ACC112 (cell line): ENCODE measurements at regions not wholly inside any gene's neighbourhood (a gene's known extent, or its start where the extent isn't known, plus 50 kb on each side); places are given as distances from the start of the nearest gene placed in this dataset.

Source experiments
- H2AFZ ChIP-seq: fragments of 200-600 bp; sonication (generic); one replicate; pipeline ENCODE4 v1.6.0; 2017; ENCODE audit warnings: antibody characterized with exemption, low read length; ENCODE audit not compliant: unreplicated experiment
- H3K27ac ChIP-seq: fragments of 200-600 bp; sonication (generic); 2 replicates; pipeline ENCODE4 v1.5.1; 2014; ENCODE audit warnings: low read depth, mild to moderate bottlenecking, antibody characterized with exemption, low read length, moderate library complexity
- H3K27me3 ChIP-seq: fragments of 200-600 bp; sonication (generic); 2 replicates; pipeline ENCODE4 v1.6.1; 2014; ENCODE audit warnings: mild to moderate bottlenecking, antibody characterized with exemption, low read length, moderate library complexity, mixed read lengths; ENCODE audit not compliant: insufficient read depth
- H3K36me3 ChIP-seq: fragments of 200-600 bp; sonication (generic); 2 replicates; pipeline ENCODE4 v1.6.1; 2016; ENCODE audit warnings: mild to moderate bottlenecking, antibody characterized with exemption, low read length, moderate library complexity, mixed read lengths; ENCODE audit not compliant: insufficient read depth
- H3K4me1 ChIP-seq: fragments of 200-600 bp; sonication (generic); one replicate; pipeline ENCODE4 v1.6.1; 2016; ENCODE audit warnings: low read length, mixed read lengths; ENCODE audit not compliant: insufficient read depth, unreplicated experiment, control insufficient read depth
- H3K4me3 ChIP-seq: fragments of 200-600 bp; sonication (generic); 2 replicates; pipeline ENCODE4 v1.5.1; 2014; ENCODE audit warnings: mild to moderate bottlenecking, low read depth, low read length
- H3K79me2 ChIP-seq: fragments of 200-600 bp; sonication (generic); one replicate; pipeline ENCODE4 v1.6.0; 2016; ENCODE audit warnings: low read length; ENCODE audit not compliant: control insufficient read depth, unreplicated experiment, insufficient read depth

DNA sequence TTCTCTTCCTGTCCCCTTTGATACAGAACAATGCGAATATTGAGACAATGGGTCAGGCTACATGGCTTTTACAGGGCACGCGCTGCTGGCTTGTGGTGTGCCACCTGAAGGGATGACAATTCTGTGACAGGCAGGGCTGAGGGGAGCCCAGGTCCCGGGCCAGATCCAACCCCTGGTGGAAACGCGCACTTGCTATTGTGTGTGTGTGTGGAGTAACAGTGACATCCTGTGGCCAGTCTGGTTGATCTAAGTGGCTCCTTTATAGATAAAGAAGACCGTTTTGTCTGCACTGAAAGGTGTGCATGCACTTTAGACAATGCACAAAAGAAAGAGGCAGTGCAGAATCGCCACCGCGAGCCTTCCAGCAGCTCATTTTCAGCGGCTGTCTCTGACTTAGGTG is 273.6 kb downstream of the HRH4 start:
- Histone ChIP-seq H3K27ac (no peak overlapping the region), H3K27me3 (peaks cover 44% of the 10 kb centered on the region), H3K4me3 (no peak overlapping the region), H2AFZ (no peak overlapping the region), H3K36me3 (no peaks in the 10 kb centered on the region), H3K79me2 (no peaks in the 10 kb centered on the region), H3K4me1 (no peaks in the 10 kb centered on the region)

DNA sequence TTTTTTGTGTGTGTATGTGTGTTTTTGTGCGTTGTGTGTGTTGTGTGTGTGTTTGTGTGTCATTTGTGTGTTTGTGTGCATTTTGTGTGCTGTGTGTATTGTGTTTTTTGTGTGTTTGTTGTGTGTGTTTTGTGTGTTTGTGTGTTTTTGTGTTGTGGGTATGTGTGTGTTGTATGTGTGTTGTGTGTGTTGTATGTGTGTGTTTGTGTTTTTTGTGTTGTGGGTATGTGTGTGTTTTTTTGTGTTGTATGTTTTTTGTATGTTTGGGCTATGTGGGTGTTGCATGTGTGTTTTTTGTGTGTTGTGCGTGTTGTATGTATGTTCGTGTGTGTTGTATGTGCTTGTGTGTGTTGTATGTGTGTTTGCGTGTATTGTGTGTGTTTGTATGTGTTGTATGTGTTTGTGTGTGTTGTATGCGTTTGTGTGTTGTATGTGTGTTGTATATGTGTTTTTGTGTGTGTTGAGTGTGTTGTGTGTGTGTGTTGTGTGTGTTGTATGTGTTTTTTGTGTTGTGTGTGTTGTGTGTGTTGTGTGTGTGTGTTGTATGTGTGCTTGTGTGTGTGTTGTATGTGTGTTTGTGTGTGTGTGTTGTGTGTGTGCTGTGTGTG is 275.3 kb downstream of the HRH4 start:
- Histone ChIP-seq H3K4me1 (no peaks in the 10 kb centered on the region), H3K27me3 (peaks cover 34% of the 10 kb centered on the region), H3K79me2 (no peaks in the 10 kb centered on the region), H2AFZ (no peak overlapping the region), H3K4me3 (no peak overlapping the region), H3K27ac (no peak overlapping the region), H3K36me3 (no peaks in the 10 kb centered on the region)

DNA sequence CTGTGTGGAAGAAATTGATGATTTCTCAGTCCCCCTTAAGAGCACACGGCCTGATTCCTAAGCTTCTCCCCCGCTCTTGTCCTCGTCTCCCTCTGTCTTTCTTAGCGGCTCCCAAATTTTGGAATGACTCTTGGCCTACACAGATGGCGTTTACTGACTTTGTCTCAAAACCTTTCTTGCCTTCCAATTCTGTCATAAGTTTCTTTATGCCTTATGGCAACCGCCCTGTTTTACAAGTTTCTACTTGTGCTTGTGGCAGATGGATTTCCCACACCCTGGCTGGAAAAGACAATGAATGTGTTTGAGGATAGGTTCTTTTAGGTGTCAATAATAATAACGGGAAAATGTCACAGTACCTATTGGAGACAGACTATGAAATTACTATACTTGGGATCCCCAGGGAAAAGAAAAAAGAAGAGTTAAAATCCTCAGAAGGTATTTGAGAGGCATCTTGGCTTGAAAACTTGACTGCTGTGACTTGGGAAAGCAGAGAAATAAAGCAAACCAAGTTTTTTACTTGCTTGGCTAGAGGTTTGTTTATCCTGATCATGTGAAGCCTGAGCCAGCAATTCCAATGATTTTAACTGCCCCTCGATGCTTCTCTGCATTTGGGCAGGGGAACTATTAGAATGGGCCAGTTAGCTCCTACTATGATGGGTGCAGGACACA is 276.4 kb downstream of the HRH4 start:
- Histone ChIP-seq H3K36me3 (no peaks in the 10 kb centered on the region), H3K79me2 (no peaks in the 10 kb centered on the region), H3K27me3 (peaks cover 23% of the 10 kb centered on the region), H2AFZ (no peak overlapping the region), H3K4me3 (no peak overlapping the region), H3K4me1 (peaks cover 8% of the 10 kb centered on the region), H3K27ac (no peak overlapping the region)

DNA sequence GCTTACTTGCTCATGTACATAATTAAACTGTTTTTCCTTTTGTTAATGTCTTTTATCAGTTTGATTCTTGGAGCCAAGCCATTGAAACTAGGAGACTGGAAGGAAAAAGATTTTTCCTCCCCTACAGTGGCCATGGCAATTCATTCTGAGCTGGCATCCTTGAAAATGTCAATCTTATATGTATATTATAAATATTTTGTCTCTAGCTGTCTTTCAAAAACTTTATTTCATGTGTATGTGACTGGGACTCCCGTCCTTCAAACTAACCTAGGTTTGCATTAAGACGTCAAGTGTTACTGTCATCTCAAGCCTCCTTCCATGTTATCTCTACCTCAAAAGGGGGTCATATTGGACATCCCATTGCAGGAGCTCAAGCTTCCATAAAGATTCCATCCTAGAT is 280.4 kb downstream of the HRH4 start:
- Histone ChIP-seq H3K79me2 (no peaks in the 10 kb centered on the region), H2AFZ (no peak overlapping the region), H3K36me3 (no peaks in the 10 kb centered on the region), H3K4me3 (no peak overlapping the region), H3K4me1 (peaks cover 26% of the 10 kb centered on the region), H3K27me3 (peaks cover 18% of the 10 kb centered on the region; the same call in 1 of the 2 replicates), H3K27ac (no peak overlapping the region)

DNA sequence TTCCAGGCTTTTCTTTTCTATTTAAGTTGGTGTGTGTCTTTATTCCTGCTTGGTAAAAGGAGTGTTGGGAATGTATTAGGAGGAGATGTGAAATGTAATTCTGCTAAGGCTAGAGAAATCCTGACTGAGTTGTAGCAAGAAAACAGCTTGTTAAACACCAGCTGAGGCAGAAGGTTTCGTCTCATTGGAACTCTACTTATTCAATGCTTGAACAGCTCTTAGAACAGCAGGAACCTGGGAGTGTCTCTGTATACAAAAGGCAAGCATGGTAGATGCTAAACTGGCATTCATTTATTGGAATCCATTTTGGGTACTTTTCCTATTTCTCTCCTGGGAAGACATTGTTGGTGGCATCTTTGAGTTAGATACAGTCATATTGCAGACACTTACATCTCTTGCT is 280.9 kb downstream of the HRH4 start:
- Histone ChIP-seq H3K27ac (peak overlapping the region; percentile 29; the same call in 1 of the 2 replicates), H3K4me1 (peaks cover 26% of the 10 kb centered on the region), H3K79me2 (no peaks in the 10 kb centered on the region), H2AFZ (no peak overlapping the region), H3K27me3 (peaks cover 18% of the 10 kb centered on the region; the same call in 1 of the 2 replicates), H3K36me3 (no peaks in the 10 kb centered on the region), H3K4me3 (peak overlapping the region; percentile 24; the same call in 1 of the 2 replicates)

DNA sequence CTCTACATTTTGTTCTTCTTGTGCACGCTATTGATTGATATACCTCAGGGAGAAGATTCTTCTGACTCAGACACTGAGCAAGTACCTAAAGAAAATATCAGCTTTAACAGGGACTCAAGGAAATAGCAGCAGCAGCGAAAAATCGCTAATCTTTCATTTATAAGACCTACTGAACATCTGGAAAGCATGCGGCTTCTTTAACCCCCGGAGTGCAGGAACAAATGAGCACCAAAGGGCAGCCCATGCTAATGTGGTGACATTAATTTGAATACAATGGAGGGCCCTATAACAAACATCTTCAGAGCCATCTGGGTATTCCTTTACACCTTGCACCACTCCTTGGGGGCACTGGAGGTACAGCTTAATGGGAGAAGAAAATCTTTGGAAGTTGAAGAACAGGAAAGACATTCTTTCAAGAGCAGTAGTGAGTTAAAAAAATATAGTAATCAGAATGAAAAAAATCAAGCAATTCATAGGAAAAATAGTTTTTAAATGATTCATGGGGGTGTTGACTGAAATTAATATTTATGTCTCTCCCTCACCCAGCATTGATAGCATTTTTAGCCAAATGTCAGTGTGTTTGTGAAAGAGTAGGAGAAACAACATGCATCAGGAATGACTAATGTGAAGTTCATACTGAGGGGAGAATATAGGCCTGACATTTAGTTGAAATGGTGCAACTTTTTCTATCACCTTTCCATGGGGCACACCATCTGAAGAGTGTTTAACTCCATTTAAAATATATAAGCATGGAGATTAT is 281.7 kb downstream of the HRH4 start:
- Histone ChIP-seq H3K27ac (peak overlapping the region; percentile 55), H2AFZ (no peak overlapping the region), H3K4me1 (peaks cover 26% of the 10 kb centered on the region), H3K27me3 (peaks cover 15% of the 10 kb centered on the region; the same call in 1 of the 2 replicates), H3K36me3 (no peaks in the 10 kb centered on the region), H3K4me3 (peak overlapping the region; percentile 24), H3K79me2 (no peaks in the 10 kb centered on the region)

DNA sequence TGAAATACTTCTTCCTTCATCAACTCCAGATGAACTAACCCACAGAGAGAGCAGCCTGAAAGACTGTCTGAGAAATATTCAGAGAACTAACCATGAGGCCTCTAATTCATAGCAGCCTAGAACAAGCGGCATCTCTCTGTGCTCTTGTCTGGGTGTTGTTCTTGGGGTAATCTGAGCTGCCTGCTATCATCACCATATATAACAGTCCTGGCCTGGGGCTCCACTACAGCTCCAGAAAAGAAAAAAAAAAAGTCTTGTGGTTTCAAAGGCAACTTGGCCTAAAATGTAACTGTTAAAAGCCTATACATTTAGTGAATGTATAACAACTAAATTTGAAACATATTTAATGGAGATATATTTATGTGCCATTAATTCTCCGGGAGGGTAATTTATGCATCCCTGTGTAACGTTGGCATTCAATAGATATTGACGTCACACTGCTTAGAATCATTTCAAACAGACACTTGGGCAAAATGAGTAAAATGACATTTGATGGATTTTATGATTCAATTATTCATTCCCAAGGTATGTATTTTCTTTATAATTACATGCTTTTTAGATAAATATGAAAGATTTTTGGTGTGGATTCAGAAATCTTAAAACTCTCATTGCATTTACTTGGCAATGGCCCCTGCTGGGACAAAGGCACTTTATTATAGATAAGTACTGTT is 294.3 kb downstream of the HRH4 start:
- H3K36me3 ChIP-seq: no peaks in the 10 kb centered on the region
- no peak overlapping the region for H3K27ac ChIP-seq
- no peaks in the 10 kb centered on the region for H3K27me3 ChIP-seq
- no peak overlapping the region for H3K4me3 ChIP-seq
- no peaks in the 10 kb centered on the region for H3K79me2 ChIP-seq
- H3K4me1 ChIP-seq: no peaks in the 10 kb centered on the region
- no peak overlapping the region for H2AFZ ChIP-seq

DNA sequence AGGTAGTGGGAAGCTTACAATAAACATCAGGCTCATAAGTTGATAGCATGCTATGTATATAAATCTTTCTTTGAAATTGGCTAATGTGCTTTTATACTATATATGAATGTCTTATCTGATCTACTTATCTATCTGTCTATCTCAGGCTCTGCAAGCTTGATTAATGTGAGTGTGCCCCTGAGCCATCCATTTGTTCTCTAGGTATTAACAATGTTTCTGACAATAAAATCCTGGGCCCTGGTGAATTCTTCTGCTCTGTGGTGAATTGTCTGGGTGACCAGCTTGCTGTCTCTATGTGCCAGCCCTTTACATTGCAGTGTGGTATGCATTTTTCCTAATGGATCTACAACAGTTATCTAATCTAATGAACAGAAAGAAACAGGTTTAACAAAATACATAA is 295.9 kb downstream of the HRH4 start:
- H3K79me2 ChIP-seq: no peaks in the 10 kb centered on the region
- no peak overlapping the region for H2AFZ ChIP-seq
- H3K4me3 ChIP-seq: no peak overlapping the region
- H3K36me3 ChIP-seq: peaks cover 2% of the 10 kb centered on the region; the same call in 1 of the 2 replicates
- no peaks in the 10 kb centered on the region for H3K4me1 ChIP-seq
- no peak overlapping the region for H3K27ac ChIP-seq
- H3K27me3 ChIP-seq: no peaks in the 10 kb centered on the region

- Histone ChIP-seq H3K4me1 (no peaks in the 10 kb centered on the region), H2AFZ (no peak overlapping the region), H3K79me2 (no peaks in the 10 kb centered on the region), H3K27me3 (no peaks in the 10 kb centered on the region), H3K4me3 (no peak overlapping the region), H3K36me3 (peaks cover 7% of the 10 kb centered on the region; the same call in 1 of the 2 replicates), H3K27ac (no peak overlapping the region)
Measured at GRCh38 chr18:24757134-24757533, 296.7 kb downstream of the HRH4 start.

DNA sequence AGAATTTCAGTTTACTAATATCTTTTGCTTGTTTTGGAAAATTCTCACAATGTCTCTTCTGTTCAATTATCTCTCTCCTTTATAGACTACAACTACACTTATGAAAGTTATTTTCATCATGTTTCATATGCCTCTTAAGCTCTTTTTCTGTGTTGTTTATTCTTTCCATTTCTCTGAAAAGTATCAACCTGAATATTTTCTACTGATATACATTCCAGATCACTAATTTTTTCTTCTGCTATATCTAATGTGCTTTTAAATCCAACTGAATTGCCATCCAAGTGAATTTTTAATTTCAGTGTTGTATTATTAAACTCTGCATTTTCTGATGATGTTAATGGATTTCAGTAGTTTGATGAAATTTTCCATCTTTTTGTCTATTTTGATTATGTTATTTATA is 301.3 kb downstream of the HRH4 start:
- peaks cover 37% of the 10 kb centered on the region for H3K4me1 ChIP-seq
- no peak overlapping the region for H3K27ac ChIP-seq
- peaks cover 7% of the 10 kb centered on the region; the same call in 1 of the 2 replicates for H3K36me3 ChIP-seq
- H2AFZ ChIP-seq: no peak overlapping the region
- H3K79me2 ChIP-seq: no peaks in the 10 kb centered on the region
- H3K4me3 ChIP-seq: no peak overlapping the region
- H3K27me3 ChIP-seq: no peaks in the 10 kb centered on the region
